ENCODE measurements at regions not wholly inside any gene's neighbourhood (a gene's known extent, or its start where the extent isn't known, plus 50 kb on each side); places are given as distances from the start of the nearest gene placed in this dataset.

DNA sequence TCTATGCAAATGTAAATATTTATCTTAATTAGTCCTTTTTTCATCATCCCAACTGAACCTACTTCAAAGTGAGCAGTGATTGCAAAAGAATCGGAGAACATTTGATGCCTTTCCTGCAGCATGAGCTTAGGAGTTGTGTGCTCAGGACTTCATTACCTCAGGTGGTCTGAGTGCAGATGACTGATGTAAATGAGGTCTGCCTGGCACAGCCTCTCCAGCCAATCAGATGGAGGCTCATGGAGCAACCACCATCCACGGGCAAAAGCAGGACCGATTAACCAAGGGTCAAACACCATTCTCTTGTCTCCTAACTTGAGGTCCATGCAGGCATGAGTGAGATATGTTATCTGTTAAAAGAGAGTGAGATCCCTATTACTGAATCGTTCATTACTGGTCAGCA is 165.7 kb upstream of the CARMIL1 start:
- TF ChIP-seq ZFX (IDR thresholded peaks at IDR 0.05; ENCODE audit: borderline replicate concordance) = no peak
- TF ChIP-seq, protein P1, sequence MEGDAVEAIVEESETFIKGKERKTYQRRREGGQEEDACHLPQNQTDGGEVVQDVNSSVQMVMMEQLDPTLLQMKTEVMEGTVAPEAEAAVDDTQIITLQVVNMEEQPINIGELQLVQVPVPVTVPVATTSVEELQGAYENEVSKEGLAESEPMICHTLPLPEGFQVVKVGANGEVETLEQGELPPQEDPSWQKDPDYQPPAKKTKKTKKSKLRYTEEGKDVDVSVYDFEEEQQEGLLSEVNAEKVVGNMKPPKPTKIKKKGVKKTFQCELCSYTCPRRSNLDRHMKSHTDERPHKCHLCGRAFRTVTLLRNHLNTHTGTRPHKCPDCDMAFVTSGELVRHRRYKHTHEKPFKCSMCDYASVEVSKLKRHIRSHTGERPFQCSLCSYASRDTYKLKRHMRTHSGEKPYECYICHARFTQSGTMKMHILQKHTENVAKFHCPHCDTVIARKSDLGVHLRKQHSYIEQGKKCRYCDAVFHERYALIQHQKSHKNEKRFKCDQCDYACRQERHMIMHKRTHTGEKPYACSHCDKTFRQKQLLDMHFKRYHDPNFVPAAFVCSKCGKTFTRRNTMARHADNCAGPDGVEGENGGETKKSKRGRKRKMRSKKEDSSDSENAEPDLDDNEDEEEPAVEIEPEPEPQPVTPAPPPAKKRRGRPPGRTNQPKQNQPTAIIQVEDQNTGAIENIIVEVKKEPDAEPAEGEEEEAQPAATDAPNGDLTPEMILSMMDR (IDR thresholded peaks at IDR 0.05) = no peak
- H3K27ac ChIP-seq = no peak overlapping the region

DNA sequence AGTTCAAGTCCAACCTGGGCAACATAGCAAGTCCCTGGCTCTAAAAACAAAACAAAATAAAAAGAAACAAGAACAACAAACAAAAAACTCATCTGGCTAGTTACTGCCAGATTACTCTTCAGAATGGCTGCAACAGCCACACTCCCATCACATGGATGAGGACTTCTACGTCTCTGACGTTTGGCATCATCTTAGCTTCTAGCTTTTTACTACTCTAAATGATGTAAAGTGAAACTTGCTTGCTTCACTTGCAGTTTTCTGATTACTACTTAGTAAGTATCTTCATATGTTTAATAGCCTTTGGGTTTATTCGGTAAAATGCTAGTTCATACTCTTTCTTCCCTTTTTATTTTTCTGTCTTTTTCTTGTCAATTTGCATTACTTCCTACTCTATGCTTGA is 161.1 kb upstream of the CARMIL1 start:
- no peak overlapping the region for H3K27ac ChIP-seq
- TF ChIP-seq, protein P1 (IDR thresholded peaks at IDR 0.05) = no peak
- TF ChIP-seq ZFX (IDR thresholded peaks at IDR 0.05; ENCODE audit: borderline replicate concordance) = no peak

DNA sequence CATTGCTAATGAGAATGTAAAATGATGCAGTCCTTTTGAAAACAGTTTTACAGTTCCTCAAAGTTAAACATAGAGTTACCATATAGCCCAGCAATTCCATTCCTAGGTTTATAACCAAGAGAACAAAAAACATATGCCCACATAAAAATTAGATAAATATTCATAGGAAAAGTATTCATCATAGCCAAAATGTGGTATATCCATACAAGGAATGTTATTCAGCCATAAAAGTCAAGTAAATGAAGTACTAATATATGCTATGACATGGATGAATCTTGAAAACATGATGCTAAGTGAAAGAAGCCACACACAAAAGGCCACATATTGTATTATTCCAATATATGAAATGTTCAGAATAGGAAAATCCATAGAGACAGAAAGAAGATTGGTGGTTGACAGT is 158.0 kb upstream of the CARMIL1 start:
- H3K27ac ChIP-seq = no peak overlapping the region
- TF ChIP-seq, protein P1 (IDR thresholded peaks at IDR 0.05) = no peak
- TF ChIP-seq ZFX (IDR thresholded peaks at IDR 0.05; ENCODE audit: borderline replicate concordance) = no peak

DNA sequence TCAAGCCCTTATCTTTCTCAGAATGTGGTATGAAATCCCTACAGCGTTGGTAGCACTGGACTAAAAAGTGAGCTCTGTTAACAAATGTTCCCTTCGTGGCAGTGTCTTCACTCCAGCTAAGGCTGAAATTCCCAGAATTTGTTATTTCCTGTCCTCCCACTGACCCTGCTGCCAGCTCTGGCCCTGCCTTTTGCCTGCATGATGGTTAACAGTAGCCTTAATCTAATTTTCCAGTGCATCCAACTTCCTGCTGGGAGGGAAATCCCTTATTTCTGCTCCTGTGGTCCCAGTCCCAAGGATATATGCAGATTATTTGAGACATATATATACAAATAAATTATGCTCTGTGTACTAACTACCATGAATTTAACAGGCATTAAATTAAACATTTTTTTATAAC is 157.2 kb upstream of the CARMIL1 start:
- H3K27ac ChIP-seq = peak overlapping the region; percentile 20
- TF ChIP-seq, protein P1 (IDR thresholded peaks at IDR 0.05) = no peak
- TF ChIP-seq ZFX (IDR thresholded peaks at IDR 0.05; ENCODE audit: borderline replicate concordance) = no peak

DNA sequence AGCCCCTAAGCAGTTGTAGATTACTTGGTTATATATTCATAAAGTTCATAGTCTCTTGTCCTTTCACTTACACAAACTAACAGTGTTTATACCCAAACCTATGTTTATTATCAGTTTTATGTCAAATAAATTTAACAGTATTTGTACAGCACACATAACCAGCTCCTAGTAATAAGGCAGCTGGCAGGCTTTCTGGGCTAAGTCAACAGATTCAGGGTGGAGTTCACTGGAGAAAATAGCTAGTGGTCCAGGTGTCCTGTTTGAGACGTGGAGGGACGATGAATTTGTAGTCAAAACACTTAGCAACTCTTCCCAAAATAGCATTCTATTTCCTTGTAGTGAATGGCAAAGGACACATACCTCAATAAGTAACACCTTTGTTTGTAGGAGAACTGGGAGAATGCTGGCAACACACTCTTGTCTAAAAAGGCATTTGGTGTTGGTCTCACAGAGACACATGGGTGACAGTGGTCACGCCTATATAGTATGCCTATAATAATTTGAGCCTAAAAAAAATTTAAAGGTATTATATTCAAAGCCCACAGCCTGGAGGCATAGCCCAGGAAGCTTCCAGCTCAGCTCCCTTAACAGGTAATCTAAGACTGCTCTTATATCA is 156.4 kb upstream of the CARMIL1 start:
- H3K27ac ChIP-seq = peak overlapping the region; percentile 20
- TF ChIP-seq, protein P1 (IDR thresholded peaks at IDR 0.05) = no peak

DNA sequence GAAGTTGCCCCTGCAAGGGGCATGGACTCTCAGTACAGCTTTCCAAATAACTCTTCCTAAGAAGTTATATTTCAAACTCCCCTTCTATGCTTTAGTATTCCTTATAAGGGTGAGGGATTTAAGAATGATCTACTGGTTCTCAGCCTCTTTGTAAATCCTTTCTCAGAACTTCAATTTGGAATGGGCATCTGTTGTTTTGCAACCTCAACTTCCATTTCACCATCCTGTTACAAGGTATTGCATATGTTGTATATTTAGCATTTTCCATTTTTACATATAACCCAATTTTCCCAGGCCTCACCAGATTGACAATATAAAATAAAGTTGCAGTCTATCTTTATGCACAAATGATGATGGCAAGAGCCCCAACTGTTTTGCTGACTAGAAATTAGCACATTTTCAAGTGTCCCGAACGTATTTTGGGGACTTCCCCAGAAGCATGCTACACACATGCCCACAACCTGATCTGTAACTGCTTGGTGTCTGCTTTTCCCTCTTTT is 154.9 kb upstream of the CARMIL1 start:
- no peak for TF ChIP-seq ZFX (IDR thresholded peaks at IDR 0.05; ENCODE audit: borderline replicate concordance)
- TF ChIP-seq, protein P1 (IDR thresholded peaks at IDR 0.05) = no peak

DNA sequence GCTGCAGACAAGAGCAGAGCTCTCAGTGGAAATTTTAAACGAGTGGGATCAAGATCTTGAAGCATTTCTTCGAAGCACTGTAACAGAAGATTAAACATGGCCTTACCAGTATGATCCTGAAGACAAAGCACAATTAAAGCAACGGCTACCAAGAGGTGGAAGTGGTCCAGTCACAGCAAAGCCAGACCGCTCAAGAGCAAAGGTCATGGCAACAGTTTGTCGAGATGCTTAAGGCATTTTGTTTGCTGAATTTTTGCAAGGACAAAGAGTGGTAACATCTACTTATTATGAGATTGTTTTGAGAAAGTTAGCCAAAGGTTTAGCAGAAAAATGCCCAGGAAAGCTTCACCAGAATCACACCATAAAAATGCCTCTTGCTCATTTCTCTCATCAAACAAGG is 153.4 kb upstream of the CARMIL1 start:
- TF ChIP-seq ZFX (IDR thresholded peaks at IDR 0.05; ENCODE audit: borderline replicate concordance) = no peak
- TF ChIP-seq, protein P1 (IDR thresholded peaks at IDR 0.05) = no peak

More for the DNA sequence above, 154.9 kb upstream of the CARMIL1 start:
- H3K27ac ChIP-seq = no peak overlapping the region

More for the DNA sequence above, 153.4 kb upstream of the CARMIL1 start:
- H3K27ac ChIP-seq = no peak overlapping the region
